ENCODE measurements at regions not wholly inside any gene's neighbourhood (a gene's known extent, or its start where the extent isn't known, plus 50 kb on each side); places are given as distances from the start of the nearest gene placed in this dataset.

DNA sequence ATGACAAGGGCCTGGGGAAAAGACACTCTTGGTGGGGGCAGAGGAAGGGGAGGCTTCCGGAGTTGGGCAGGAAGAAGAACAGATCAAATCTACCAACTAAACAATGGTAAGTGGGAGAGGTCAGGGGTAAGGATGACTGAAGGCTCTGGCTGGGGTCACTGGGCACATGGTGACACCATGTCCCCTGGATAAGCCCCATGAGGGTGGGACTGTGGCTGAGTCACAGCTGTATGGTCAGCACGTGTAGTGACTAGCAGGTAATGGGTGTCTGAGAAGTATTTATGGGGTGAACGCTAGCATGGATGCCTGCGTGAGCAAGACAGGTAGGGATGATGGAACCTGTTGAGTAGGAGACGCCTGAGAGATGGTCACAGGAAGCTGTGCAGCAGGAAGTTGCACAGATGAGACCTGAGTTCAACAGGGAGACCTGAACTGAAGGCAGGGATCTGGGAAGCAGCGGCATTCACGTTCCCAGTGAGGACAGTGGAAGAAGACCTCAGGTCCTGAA is 64.5 kb upstream of the SNX9 start (continued):
- TF ChIP-seq, protein P1, sequence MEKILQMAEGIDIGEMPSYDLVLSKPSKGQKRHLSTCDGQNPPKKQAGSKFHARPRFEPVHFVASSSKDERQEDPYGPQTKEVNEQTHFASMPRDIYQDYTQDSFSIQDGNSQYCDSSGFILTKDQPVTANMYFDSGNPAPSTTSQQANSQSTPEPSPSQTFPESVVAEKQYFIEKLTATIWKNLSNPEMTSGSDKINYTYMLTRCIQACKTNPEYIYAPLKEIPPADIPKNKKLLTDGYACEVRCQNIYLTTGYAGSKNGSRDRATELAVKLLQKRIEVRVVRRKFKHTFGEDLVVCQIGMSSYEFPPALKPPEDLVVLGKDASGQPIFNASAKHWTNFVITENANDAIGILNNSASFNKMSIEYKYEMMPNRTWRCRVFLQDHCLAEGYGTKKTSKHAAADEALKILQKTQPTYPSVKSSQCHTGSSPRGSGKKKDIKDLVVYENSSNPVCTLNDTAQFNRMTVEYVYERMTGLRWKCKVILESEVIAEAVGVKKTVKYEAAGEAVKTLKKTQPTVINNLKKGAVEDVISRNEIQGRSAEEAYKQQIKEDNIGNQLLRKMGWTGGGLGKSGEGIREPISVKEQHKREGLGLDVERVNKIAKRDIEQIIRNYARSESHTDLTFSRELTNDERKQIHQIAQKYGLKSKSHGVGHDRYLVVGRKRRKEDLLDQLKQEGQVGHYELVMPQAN (IDR thresholded peaks at IDR 0.05; ENCODE audit: borderline replicate concordance): 0 out of 2 replicates have a peak, but pooled peaks have one; percentile 27
- TF ChIP-seq KLF1 (tag; IDR thresholded peaks at IDR 0.05): 0 out of 2 replicates have a peak, but pooled peaks have one; percentile 37
- peak; percentile 51; the same call in 1 of the 2 replicates for TF ChIP-seq KLF13 (tag; IDR thresholded peaks at IDR 0.05; ENCODE audit: borderline replicate concordance, low read depth)
- TF ChIP-seq NR4A1 (CRISPR knock-in tag; IDR thresholded peaks at IDR 0.05): peak; percentile 67; the same call in 1 of the 2 replicates
- no peak for TF ChIP-seq NR4A1 (tag; IDR thresholded peaks at IDR 0.05)
- TF ChIP-seq ATF7 (IDR thresholded peaks at IDR 0.05): 0 out of 2 replicates have a peak, but pooled peaks have one; percentile 33
- peak; percentile 78 for TF ChIP-seq ARID1B (IDR thresholded peaks at IDR 0.05)
- TF ChIP-seq MNT (conservative IDR thresholded peaks at IDR 0.05): peak; percentile 80 to 90
- peak; percentile 82 for TF ChIP-seq ZEB2 (IDR thresholded peaks at IDR 0.05)
- peak; percentile 33; the same call in 1 of the 2 replicates for TF ChIP-seq VEZF1 (CRISPR knock-in tag; IDR thresholded peaks at IDR 0.05)
- TF ChIP-seq SRSF3 (IDR thresholded peaks at IDR 0.05; ENCODE audit: insufficient read depth, low read length): no peak
- peak in 1 of 2 experiments; percentile 53; a peak in 2 of 4 replicates for TF ChIP-seq HDAC1 (IDR thresholded peaks at IDR 0.05)
- TF ChIP-seq PHF21A (IDR thresholded peaks at IDR 0.05; ENCODE audit: borderline replicate concordance, low read depth): 0 out of 2 replicates have a peak, but pooled peaks have one; percentile 33
- peak; percentile 64; the same call in 1 of the 2 replicates for TF ChIP-seq ZBTB33 (CRISPR knock-in tag; IDR thresholded peaks at IDR 0.05)
- TF ChIP-seq KLF6 (CRISPR knock-in tag; IDR thresholded peaks at IDR 0.05; ENCODE audit: borderline replicate concordance): peak; percentile 25; the same call in 1 of the 2 replicates
- TF ChIP-seq MED1 (CRISPR knock-in tag; IDR thresholded peaks at IDR 0.05; ENCODE audit: borderline replicate concordance): no peak
- TF ChIP-seq, protein P2, sequence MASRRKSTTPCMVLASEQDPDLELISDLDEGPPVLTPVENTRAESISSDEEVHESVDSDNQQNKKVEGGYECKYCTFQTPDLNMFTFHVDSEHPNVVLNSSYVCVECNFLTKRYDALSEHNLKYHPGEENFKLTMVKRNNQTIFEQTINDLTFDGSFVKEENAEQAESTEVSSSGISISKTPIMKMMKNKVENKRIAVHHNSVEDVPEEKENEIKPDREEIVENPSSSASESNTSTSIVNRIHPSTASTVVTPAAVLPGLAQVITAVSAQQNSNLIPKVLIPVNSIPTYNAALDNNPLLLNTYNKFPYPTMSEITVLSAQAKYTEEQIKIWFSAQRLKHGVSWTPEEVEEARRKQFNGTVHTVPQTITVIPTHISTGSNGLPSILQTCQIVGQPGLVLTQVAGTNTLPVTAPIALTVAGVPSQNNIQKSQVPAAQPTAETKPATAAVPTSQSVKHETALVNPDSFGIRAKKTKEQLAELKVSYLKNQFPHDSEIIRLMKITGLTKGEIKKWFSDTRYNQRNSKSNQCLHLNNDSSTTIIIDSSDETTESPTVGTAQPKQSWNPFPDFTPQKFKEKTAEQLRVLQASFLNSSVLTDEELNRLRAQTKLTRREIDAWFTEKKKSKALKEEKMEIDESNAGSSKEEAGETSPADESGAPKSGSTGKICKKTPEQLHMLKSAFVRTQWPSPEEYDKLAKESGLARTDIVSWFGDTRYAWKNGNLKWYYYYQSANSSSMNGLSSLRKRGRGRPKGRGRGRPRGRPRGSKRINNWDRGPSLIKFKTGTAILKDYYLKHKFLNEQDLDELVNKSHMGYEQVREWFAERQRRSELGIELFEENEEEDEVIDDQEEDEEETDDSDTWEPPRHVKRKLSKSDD (conservative IDR thresholded peaks at IDR 0.05; ENCODE audit: low read length): no peak
- TF ChIP-seq FOS (IDR thresholded peaks at IDR 0.05; ENCODE audit: extremely low read depth, insufficient read length): no peak
- TF ChIP-seq XRCC5 (IDR thresholded peaks at IDR 0.05; ENCODE audit: low read depth, low read length): no peak

All from K562 (cell line).